B cell (primary cell): ENCODE measurements at regions not wholly inside any gene's neighbourhood (a gene's known extent, or its start where the extent isn't known, plus 50 kb on each side); places are given as distances from the start of the nearest gene placed in this dataset.

Experiments used
- ATAC-seq: fragments of 200-7000 bp; cut with Tn5 transposase; one replicate; pipeline ENCODE4 v1.10.0; 2021; ENCODE audit warnings: low read depth, mild to moderate bottlenecking, moderate number of reproducible peaks, moderate library complexity
- CTCF ChIA-PET: fragments of 350-600 bp; sonication (Branson Sonifier 250); formaldehyde crosslinking; loops from one replicate; lab custom pipeline; 2021; ENCODE audit warnings: antibody characterized with exemption, inconsistent platforms; lab: Charles Lee
- POLR2A ChIA-PET: fragments of 350-600 bp; sonication (Branson Sonifier 250); formaldehyde crosslinking; loops from one replicate; lab custom pipeline; 2021; ENCODE audit warnings: antibody characterized with exemption; lab: Charles Lee
- DNase-seq: peaks from one replicate; pipeline ENCODE4 v3.0.0; 2013
- H2AFZ ChIP-seq: 2 replicates; pipeline ENCODE4 v1.6.1; 2012; ENCODE audit warnings: mild to moderate bottlenecking, low read depth, low read length; ENCODE audit not compliant: insufficient read depth, poor library complexity, severe bottlenecking
- H3K27ac ChIP-seq, 2 donors: 1 replicate in 1 of 2; 2 replicates in 1 of 2; pipeline ENCODE4 v1.5.1; 2012 to 2013; ENCODE audit warnings: low read length in 2 of 2, mild to moderate bottlenecking in 2 of 2, moderate library complexity in 1 of 2
- H3K27me3 ChIP-seq, 4 experiments: fragments of 200-600 bp in 1 of 4; sonication (generic) in 1 of 4; replicated peaks in 1 of 4; 1 replicate in 2 of 4; 2 replicates in 2 of 4; pipeline versions ENCODE4 v1.6.1 to v1.7.0; 2013 to 2016; ENCODE audit warnings: low read length in 3 of 4, mild to moderate bottlenecking in 2 of 4, mixed read lengths in 1 of 4, moderate library complexity in 1 of 4; ENCODE audit not compliant: insufficient read depth in 4 of 4, control insufficient read depth in 3 of 4; ENCODE audit errors: control extremely low read depth in 1 of 4
- H3K36me3 ChIP-seq, 2 experiments: replicated peaks in 1 of 2; 1 replicate in 1 of 2; 2 replicates in 1 of 2; pipeline versions ENCODE4 v1.6.1 to v1.7.1; 2013; ENCODE audit warnings: low read length in 1 of 2; ENCODE audit not compliant: insufficient read depth in 2 of 2, control insufficient read depth in 1 of 2; ENCODE audit errors: control extremely low read depth in 1 of 2, extremely low read depth in 1 of 2
- H3K4me1 ChIP-seq, 2 donors: fragments of 200-600 bp in 1 of 2; sonication (generic) in 1 of 2; 1 replicate in 1 of 2; 2 replicates in 1 of 2; pipeline versions ENCODE4 v1.5.1 to v1.6.1; 2013 to 2017; ENCODE audit warnings: low read length in 2 of 2; ENCODE audit not compliant: control insufficient read depth in 2 of 2, insufficient read depth in 2 of 2
- H3K4me2 ChIP-seq: replicated peaks from 2 replicates; pipeline ENCODE3; 2012; ENCODE audit warnings: mild to moderate bottlenecking, low read depth, low read length; ENCODE audit not compliant: poor library complexity, severe bottlenecking
- H3K4me3 ChIP-seq, 5 experiments: fragments of 200-600 bp in 1 of 5; sonication (generic) in 1 of 5; 1 replicate in 3 of 5; 2 replicates in 2 of 5; pipeline versions ENCODE4 v1.5.1 to v1.7.0; 2011 to 2016; ENCODE audit warnings: low read length in 4 of 5, mild to moderate bottlenecking in 4 of 5, low read depth in 2 of 5, control low read depth in 1 of 5, moderate library complexity in 1 of 5; ENCODE audit not compliant: insufficient read depth in 1 of 5; ENCODE audit errors: control extremely low read depth in 1 of 5, extremely low read depth in 1 of 5
- H3K79me2 ChIP-seq: fragments of 200-600 bp; sonication (generic); one replicate; pipeline ENCODE4 v1.6.0; 2016; ENCODE audit warnings: low read length; ENCODE audit not compliant: control insufficient read depth, insufficient read depth
- H3K9ac ChIP-seq: fragments of 200-600 bp; sonication (generic); 2 replicates; pipeline ENCODE4 v1.6.1; 2017; ENCODE audit warnings: mild to moderate bottlenecking, low read length, moderate library complexity
- H3K9me3 ChIP-seq, 3 donors: one replicate each; pipeline versions ENCODE4 v1.6.1 to v1.7.1; 2013; ENCODE audit warnings: low read length in 2 of 3; ENCODE audit not compliant: control insufficient read depth in 2 of 3, insufficient read depth in 1 of 3; ENCODE audit errors: control extremely low read depth in 1 of 3
- H4K20me1 ChIP-seq: 2 replicates; pipeline ENCODE4 v1.6.0; 2012; ENCODE audit warnings: mild to moderate bottlenecking, low read length; ENCODE audit not compliant: insufficient read depth, control insufficient read depth, poor library complexity, severe bottlenecking
- H3K27ac Mint-ChIP-seq: one replicate; pipeline ENCODE4 v1.8.0; 2021; ENCODE audit warnings: mixed read lengths
- H3K27me3 Mint-ChIP-seq: one replicate; pipeline ENCODE4 v1.8.0; 2021; ENCODE audit warnings: mixed read lengths
- H3K4me1 Mint-ChIP-seq: one replicate; pipeline ENCODE4 v1.8.0; 2021; ENCODE audit warnings: mixed read lengths
- H3K4me3 Mint-ChIP-seq: one replicate; pipeline ENCODE4 v1.8.0; 2021; ENCODE audit warnings: mixed read lengths
- H3K9me3 Mint-ChIP-seq: one replicate; pipeline ENCODE4 v1.8.0; 2022; ENCODE audit warnings: mixed read lengths; ENCODE audit not compliant: insufficient read depth
- EZH2 ChIP-seq: IDR thresholded peaks from 2 replicates; pipeline ENCODE4 v1.6.1; 2012; ENCODE audit warnings: borderline replicate concordance, low read depth, mild to moderate bottlenecking, moderate library complexity, low read length; ENCODE audit not compliant: insufficient read depth, poor library complexity, severe bottlenecking
- WGBS: methylation state at CpG from one replicate; pipeline ENCODE4 v1.1.5; 2013; ENCODE audit warnings: missing lambda C conversion rate; ENCODE audit not compliant: insufficient coverage; 5-methylcytosine and 5-hydroxymethylcytosine counted together
- intact Hi-C: fragments of 100-400 bp; cut with micrococcal nuclease; formaldehyde crosslinking; loops from one replicate; pipeline ENCODE4 v1.10.0; 2022
- TF ChIP-seq, protein P1 (sequence below): fragments of 200-600 bp; IDR thresholded peaks from one replicate; pipeline ENCODE4 v1.8.0; 2022; ENCODE audit warnings: antibody characterized with exemption, mild to moderate bottlenecking

DNA sequence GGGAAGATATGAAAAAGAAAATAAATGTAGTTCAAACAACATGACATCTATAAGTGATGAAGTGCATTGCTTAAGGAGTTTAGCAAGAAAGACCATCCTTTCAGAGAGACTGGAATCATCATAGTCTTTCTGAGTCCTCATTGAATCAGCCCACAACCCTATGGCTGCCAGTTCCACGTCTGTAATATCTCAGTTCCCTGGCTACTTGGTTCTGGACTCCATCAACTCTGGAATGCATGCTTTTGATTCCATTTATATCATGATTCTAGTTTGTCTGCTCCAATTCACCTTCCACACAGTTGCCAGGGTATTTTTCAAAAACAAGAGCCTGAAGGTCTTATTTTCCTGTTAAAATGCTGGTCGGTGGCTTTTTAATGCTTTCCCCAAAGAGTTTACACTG, 126.4 kb upstream of the MDFIC start:
- CTCF ChIA-PET = no interaction called here
- H3K9me3 ChIP-seq = no peaks in the 10 kb centered on the region
- no peak overlapping the region for H3K4me2 ChIP-seq
- H3K27ac ChIP-seq = no peak overlapping the region
- Mint-ChIP-seq H3K27me3 (peaks cover 13% of the 10 kb centered on the region), H3K4me3 (no peak overlapping the region), H3K4me1 (no peaks in the 10 kb centered on the region), H3K27ac (no peak overlapping the region), H3K9me3 (no peaks in the 10 kb centered on the region)
- no peak overlapping the region for H3K4me3 ChIP-seq
- peaks cover 0 to 5% (median 2%) of the 10 kb centered on the region in 4 experiments for H3K27me3 ChIP-seq
- no peak for DNase-seq
- ATAC-seq = no peak
- WGBS = 67% methylated on average over 2 of the region's 2 CpGs
- intact Hi-C loops = no loop called here
- no peaks in the 10 kb centered on the region for H3K79me2 ChIP-seq
- no peaks in the 10 kb centered on the region for H3K36me3 ChIP-seq
- no peak overlapping the region for H2AFZ ChIP-seq
- POLR2A ChIA-PET = no interaction called here
- no peaks in the 10 kb centered on the region for H3K4me1 ChIP-seq
- TF ChIP-seq EZH2 = no peak
- TF ChIP-seq, protein P1, sequence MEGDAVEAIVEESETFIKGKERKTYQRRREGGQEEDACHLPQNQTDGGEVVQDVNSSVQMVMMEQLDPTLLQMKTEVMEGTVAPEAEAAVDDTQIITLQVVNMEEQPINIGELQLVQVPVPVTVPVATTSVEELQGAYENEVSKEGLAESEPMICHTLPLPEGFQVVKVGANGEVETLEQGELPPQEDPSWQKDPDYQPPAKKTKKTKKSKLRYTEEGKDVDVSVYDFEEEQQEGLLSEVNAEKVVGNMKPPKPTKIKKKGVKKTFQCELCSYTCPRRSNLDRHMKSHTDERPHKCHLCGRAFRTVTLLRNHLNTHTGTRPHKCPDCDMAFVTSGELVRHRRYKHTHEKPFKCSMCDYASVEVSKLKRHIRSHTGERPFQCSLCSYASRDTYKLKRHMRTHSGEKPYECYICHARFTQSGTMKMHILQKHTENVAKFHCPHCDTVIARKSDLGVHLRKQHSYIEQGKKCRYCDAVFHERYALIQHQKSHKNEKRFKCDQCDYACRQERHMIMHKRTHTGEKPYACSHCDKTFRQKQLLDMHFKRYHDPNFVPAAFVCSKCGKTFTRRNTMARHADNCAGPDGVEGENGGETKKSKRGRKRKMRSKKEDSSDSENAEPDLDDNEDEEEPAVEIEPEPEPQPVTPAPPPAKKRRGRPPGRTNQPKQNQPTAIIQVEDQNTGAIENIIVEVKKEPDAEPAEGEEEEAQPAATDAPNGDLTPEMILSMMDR = no peak
- no peaks in the 10 kb centered on the region for H4K20me1 ChIP-seq
- no peak overlapping the region for H3K9ac ChIP-seq

DNA sequence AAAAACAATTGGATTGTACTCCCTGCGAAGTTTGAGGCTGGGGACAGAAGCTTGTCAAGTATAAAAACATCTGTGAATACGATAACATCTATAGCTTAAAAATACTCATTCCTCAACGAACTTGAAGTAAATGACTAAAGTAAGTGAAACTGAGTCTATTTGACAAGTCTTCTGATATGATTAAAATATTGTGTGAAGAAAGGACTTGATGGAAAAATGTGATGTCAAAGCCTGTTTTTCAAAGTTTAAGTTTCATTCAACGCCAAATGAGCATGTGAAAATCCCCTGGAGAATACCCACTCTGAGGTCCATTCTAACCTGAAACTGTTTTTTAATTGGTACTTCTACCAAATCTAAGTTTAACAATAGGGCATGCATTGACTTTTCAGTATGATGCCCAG, 122.3 kb upstream of the MDFIC start:
- peaks cover 11% of the 10 kb centered on the region for H3K27me3 Mint-ChIP-seq
- H3K27ac ChIP-seq = no peak overlapping the region
- H3K4me3 ChIP-seq = no peak overlapping the region
- H3K4me2 ChIP-seq = no peak overlapping the region
- DNase-seq (no peak), ATAC-seq (no peak)
- no peak overlapping the region for H3K9ac ChIP-seq
- no peaks in the 10 kb centered on the region for H3K9me3 ChIP-seq
- H3K9me3 Mint-ChIP-seq = no peaks in the 10 kb centered on the region
- no peak overlapping the region for H3K27ac Mint-ChIP-seq
- no peak overlapping the region for H2AFZ ChIP-seq
- H3K27me3 ChIP-seq = peaks cover 0 to 3% (median 0%) of the 10 kb centered on the region in 4 experiments
- intact Hi-C loops = no loop called here
- H4K20me1 ChIP-seq = no peaks in the 10 kb centered on the region
- ChIA-PET POLR2A (no interaction called here), CTCF (no interaction called here)
- WGBS = no CpG with 5 or more reads among the region's 4 CpGs
- H3K4me3 Mint-ChIP-seq = no peak overlapping the region
- no peaks in the 10 kb centered on the region for H3K4me1 Mint-ChIP-seq
- H3K79me2 ChIP-seq = no peaks in the 10 kb centered on the region
- H3K4me1 ChIP-seq = no peaks in the 10 kb centered on the region
- no peaks in the 10 kb centered on the region for H3K36me3 ChIP-seq
- no peak for TF ChIP-seq EZH2
- TF ChIP-seq, protein P1 = no peak
